HG03159 (cell line): ENCODE measurements at regions not wholly inside any gene's neighbourhood (a gene's known extent, or its start where the extent isn't known, plus 50 kb on each side); places are given as distances from the start of the nearest gene placed in this dataset.

ENCODE experiments used
- ATAC-seq: cut with Tn5 transposase; IDR thresholded peaks from one replicate; pipeline ENCODE4 v1.9.1; 2021; ENCODE audit warnings: mild to moderate bottlenecking, moderate library complexity; ENCODE audit not compliant: unreplicated experiment

DNA sequence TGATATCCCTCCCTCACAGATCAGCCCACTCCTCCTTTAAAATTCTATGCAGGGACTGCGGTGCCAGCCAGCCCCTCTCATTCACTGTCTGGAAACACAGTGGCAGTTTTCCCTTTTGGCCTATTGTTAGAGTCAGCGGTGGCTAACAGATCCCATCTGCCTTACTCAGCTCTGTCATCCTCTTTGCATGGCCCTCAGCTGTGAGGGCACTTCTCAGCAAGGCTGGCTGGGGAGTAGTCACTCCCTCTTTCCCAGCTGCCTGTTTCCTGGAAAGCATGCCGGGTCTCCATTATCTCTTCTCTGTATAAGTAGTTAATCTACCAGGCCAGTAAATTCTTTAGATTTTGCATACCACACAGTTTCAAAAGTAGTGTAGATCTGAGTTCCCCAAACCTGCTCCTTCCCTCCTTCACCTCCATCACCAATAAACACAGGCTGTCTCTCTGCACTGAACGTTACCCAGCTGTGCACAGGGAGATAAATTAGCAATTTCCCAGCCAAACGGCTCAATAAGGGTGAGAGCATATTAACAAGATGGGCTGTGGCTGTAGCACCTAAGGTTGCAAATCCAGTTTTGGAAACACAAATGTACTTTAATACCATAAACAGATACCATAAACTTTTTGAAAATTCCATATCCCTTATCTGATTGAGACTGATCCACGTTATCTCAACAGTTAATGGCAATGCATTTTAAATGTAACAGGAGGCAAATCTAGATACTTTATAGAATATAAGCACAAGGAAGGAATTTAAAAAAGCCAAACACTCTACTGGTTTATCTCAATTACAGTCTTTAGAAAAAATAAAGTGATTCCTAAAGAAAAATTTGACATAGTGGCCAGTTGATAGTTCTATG lies 229.3 kb downstream of the ANKRD50 start:
- no peak for ATAC-seq

DNA sequence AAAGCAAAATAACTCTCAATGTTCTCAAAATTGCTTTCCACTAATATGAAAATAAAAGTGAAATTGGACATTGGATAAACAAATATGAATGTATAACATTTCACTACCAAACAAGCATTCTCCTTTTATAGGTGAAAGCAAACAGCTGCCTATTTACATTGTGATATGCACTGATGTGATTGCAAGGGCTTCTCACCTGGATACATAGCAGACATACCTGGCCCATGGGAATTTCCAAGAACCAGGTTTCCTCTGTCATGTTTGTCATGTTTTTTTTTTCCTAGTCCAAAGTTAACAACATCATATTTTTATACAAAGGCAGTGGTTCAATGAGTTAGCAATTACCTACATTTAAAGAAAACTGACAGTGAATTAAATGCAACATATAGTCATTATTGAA lies 228.5 kb downstream of the ANKRD50 start:
- no peak for ATAC-seq

- ATAC-seq, result no peak
Observed at GRCh38 chr4:124484940-124485339, 227.6 kb downstream of the ANKRD50 start.

DNA sequence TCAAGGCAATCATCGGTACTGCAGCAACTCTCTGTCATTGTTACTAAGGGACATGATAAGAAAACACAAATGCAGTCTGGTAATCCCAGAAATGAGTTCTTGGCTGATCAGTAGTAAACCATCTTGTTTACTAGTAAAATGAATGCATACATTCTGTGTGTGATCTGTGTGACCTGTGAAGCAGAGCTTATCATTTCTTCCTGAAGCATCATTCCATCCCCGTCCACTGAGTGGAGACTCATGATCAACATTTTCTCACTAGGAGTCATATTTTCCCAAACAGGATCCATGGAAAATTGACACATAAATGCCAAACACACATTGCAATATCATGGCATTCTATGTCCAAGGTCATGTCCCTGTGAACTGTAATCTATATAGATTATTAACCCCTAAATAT lies 226.1 kb downstream of the ANKRD50 start:
- no peak for ATAC-seq

DNA sequence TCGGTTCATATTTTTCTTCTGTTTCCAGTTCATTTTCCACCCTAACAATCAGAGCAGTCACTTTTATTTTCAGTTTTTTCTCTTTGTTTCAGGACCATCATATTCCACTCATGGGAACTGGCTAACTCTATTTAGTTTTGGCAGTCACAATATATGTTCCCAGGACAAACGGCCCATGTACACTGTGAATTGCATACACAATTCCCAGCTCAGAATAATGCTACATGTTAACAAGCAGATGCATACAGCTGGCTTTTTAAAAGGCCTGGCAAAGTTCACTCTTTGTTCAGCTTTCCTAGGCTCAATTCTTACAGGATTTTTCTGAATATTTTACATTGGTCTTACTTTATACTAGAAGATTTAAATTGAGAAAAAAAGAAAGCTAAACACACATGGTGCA lies 224.9 kb downstream of the ANKRD50 start:
- no peak for ATAC-seq

GRCh38 chr4:124491361-124492145 lies 221.0 kb downstream of the ANKRD50 start:
- no peak for ATAC-seq

DNA sequence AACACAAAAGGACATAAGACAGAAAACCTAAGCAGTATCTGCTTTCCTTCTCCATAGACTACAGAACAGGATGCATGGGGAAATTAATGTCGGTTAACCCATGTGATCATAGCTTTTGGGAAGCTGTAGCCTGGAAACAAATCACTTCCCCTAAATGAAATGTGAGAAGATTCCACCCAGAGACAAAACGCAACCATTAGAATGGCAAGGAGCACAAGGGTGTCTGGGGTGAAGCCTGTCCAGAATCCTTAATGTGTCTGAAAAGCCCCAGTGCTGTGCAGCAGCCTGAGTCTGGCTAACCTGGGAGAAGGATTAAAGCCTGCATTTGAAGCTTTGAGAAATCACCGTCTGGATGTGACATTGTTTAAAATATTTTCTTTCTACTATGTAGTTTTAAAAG lies 213.3 kb downstream of the ANKRD50 start:
- ATAC-seq, result no peak

GRCh38 chr4:124501576-124501975 lies 211.0 kb downstream of the ANKRD50 start:
- no peak for ATAC-seq

GRCh38 chr4:124504431-124504830 lies 208.1 kb downstream of the ANKRD50 start:
- no peak for ATAC-seq

- no peak for ATAC-seq
Observed at GRCh38 chr4:124505211-124505610, 207.3 kb downstream of the ANKRD50 start.

GRCh38 chr4:124509151-124509550 lies 203.4 kb downstream of the ANKRD50 start:
- no peak for ATAC-seq

GRCh38 chr4:124514588-124514987 lies 197.9 kb downstream of the ANKRD50 start:
- no peak for ATAC-seq

- ATAC-seq, result no peak
Observed at GRCh38 chr4:124515591-124515990, 196.9 kb downstream of the ANKRD50 start.

- ATAC-seq, result no peak
Observed at GRCh38 chr4:124519196-124519595, 193.3 kb downstream of the ANKRD50 start.

DNA sequence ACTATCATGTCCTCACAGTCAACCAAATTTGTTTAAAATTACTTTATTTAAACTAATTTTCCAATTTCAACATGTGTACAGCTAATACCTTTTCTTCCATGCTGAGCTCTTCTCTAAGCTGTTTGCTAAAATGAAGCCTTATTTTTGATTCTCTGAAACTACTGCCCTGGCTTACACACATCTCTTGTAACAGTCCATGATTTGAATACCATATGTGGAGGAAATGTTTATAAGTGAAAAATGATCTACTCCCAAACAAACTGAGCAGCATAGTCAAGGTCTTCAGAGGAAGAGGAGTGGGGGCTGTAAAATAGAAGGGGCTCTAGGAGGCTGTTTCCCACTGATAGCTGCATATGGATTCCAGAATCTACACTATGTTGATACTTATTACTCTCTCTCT lies 188.7 kb downstream of the ANKRD50 start:
- ATAC-seq, result no peak

- no peak for ATAC-seq
Observed at GRCh38 chr4:124525524-124525923, 187.0 kb downstream of the ANKRD50 start.

DNA sequence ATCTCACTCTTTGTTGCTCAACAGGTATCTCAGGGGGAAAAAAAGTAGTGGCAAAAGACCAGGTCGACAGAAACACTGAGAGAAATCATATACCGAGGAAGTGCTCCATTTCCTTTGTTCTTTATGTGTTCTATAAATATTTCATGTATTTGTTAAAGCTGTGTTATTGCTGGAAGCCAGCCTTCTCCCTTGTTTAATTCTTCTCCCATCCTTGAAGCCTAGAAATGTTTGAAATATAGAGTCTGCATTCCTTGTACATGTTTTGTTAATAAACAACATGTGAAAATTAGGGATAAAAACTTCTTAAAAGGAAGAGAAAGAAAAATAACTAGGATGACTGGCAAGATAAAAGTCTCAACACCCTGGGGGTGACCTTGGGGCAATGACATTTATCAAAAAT lies 186.2 kb downstream of the ANKRD50 start:
- no peak for ATAC-seq

- no peak for ATAC-seq
Observed at GRCh38 chr4:124526769-124527168, 185.8 kb downstream of the ANKRD50 start.

DNA sequence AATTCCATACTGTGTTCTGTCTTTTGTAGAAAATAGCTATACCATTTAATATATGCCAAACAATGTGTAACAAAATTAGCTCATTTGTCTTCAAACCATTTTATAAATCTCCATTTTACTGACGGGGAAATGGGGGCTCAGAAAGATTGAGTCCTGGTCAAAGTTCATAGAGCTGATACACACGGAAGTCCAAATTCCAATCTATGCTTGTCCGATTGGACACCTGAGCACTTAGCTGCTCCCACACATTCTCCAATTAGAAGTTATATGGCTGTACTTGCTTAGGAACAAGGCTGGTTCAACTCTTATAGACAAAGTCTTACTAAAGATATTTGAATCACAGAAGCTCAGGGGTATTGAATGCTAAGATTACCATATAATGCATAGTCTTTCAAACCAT lies 185.2 kb downstream of the ANKRD50 start:
- no peak for ATAC-seq

- ATAC-seq, result no peak
Observed at GRCh38 chr4:124529131-124529530, 183.4 kb downstream of the ANKRD50 start.

- ATAC-seq, result no peak
Observed at GRCh38 chr4:124530464-124531077, 182.0 kb downstream of the ANKRD50 start.

DNA sequence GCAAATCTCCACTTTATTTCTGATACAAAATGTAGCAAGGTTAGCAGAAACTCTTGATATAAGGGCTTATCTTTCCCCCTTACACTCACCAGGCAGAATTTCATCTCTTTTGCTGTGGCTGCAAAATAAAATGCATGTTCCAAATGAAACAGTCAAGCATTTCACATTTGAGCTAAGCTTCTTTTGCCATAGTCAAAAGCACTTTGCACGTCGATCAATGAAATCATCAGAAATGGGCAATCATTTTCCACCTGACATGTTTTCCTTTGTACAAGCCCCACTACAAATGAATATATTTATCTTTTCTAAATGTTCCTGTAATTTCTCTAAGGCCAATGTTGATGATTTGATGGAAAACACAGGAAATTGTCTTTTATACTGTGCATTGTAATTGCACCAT lies 178.4 kb downstream of the ANKRD50 start:
- ATAC-seq, result no peak
